Sigmoid colon (tissue), 3 donors: ENCODE measurements at regions not wholly inside any gene's neighbourhood (a gene's known extent, or its start where the extent isn't known, plus 50 kb on each side); places are given as distances from the start of the nearest gene placed in this dataset.

Source experiments
- POLR2A ChIP-seq, 2 donors: fragments of 450-650 bp; IDR thresholded peaks; one replicate each; pipeline ENCODE4 v1.6.1; 2016; ENCODE audit warnings: antibody characterized with exemption in 2 of 2, mild to moderate bottlenecking in 2 of 2, moderate library complexity in 2 of 2
- TF ChIP-seq, protein P1 (sequence below), 4 experiments: fragments of 450-650 bp in 3 of 4; fragments of 200-600 bp in 1 of 4; IDR thresholded peaks; one replicate each; pipeline ENCODE4 v1.5.1; 2016 to 2019; ENCODE audit warnings: antibody characterized with exemption in 4 of 4, mild to moderate bottlenecking in 3 of 4, moderate library complexity in 2 of 4

DNA sequence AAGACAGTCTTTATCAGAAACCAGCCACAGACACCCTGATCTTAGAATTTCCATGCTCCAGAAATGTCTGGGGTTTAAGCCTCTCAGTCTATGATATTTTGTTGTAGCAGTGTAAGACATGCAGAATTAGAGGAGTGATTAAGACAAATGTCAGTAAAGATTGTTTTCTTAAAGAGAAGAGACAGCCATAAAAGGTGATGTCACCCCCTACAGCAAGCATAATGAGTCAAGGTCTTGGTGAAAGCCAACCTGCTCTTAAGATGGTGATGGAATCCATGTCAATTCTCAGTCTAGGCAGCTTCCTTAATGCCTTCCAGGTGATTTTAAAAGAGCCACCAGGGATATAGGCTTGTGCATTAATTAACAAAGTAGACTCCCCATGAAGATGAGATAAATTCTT lies 849.9 kb upstream of the EPHA7 start:
- TF ChIP-seq, protein P1, sequence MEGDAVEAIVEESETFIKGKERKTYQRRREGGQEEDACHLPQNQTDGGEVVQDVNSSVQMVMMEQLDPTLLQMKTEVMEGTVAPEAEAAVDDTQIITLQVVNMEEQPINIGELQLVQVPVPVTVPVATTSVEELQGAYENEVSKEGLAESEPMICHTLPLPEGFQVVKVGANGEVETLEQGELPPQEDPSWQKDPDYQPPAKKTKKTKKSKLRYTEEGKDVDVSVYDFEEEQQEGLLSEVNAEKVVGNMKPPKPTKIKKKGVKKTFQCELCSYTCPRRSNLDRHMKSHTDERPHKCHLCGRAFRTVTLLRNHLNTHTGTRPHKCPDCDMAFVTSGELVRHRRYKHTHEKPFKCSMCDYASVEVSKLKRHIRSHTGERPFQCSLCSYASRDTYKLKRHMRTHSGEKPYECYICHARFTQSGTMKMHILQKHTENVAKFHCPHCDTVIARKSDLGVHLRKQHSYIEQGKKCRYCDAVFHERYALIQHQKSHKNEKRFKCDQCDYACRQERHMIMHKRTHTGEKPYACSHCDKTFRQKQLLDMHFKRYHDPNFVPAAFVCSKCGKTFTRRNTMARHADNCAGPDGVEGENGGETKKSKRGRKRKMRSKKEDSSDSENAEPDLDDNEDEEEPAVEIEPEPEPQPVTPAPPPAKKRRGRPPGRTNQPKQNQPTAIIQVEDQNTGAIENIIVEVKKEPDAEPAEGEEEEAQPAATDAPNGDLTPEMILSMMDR (IDR thresholded peaks at IDR 0.05) = no peak
- TF ChIP-seq POLR2A (IDR thresholded peaks at IDR 0.05) = no peak
